ENCODE measurements at regions not wholly inside any gene's neighbourhood (a gene's known extent, or its start where the extent isn't known, plus 50 kb on each side); places are given as distances from the start of the nearest gene placed in this dataset.

- no peak for TF ChIP-seq BCLAF1 (IDR thresholded peaks at IDR 0.05)
- TF ChIP-seq BRCA1 (CRISPR knock-in tag; IDR thresholded peaks at IDR 0.05): no peak
- peak; percentile 15; the same call in 1 of the 2 replicates for TF ChIP-seq HNF4A (CRISPR knock-in tag; IDR thresholded peaks at IDR 0.05)
- TF ChIP-seq GATAD1 (CRISPR knock-in tag; IDR thresholded peaks at IDR 0.05): 0 out of 2 replicates have a peak, but pooled peaks have one; percentile 34
- peak; percentile 88 for TF ChIP-seq ATF2 (CRISPR knock-in tag; IDR thresholded peaks at IDR 0.05)
- no peak for TF ChIP-seq ELF4 (CRISPR knock-in tag; IDR thresholded peaks at IDR 0.05; ENCODE audit: borderline replicate concordance)
- peak; percentile 95 for TF ChIP-seq ZNF644 (CRISPR knock-in tag; IDR thresholded peaks at IDR 0.05; ENCODE audit: low read depth)
- TF ChIP-seq ZNF629 (CRISPR knock-in tag; conservative IDR thresholded peaks at IDR 0.05): no peak
- no peak for TF ChIP-seq ETV6 (CRISPR knock-in tag; conservative IDR thresholded peaks at IDR 0.05)
- peak; percentile 63 for TF ChIP-seq RARA (CRISPR knock-in tag; IDR thresholded peaks at IDR 0.05)
- TF ChIP-seq ATF3 (CRISPR knock-in tag; IDR thresholded peaks at IDR 0.05): peak; percentile 55; the same call in 1 of the 2 replicates
- peak; percentile 70 for TF ChIP-seq THAP11 (CRISPR knock-in tag; IDR thresholded peaks at IDR 0.05)
- TF ChIP-seq IKZF5 (CRISPR knock-in tag; IDR thresholded peaks at IDR 0.05): 0 out of 2 replicates have a peak, but pooled peaks have one; percentile 37
- no peak for TF ChIP-seq NR2F6 (IDR thresholded peaks at IDR 0.05)
- TF ChIP-seq NR2F6 (CRISPR knock-in tag; IDR thresholded peaks at IDR 0.05): peak; percentile 25; the same call in 1 of the 2 replicates
- TF ChIP-seq KAT8 (CRISPR knock-in tag; IDR thresholded peaks at IDR 0.05): peak; percentile 60; the same call in 1 of the 2 replicates
- no peak for TF ChIP-seq SOX13 (IDR thresholded peaks at IDR 0.05)
- peak in 1 of 2 experiments; percentile 74; a peak in 2 of 4 replicates for TF ChIP-seq SOX13 (CRISPR knock-in tag; conservative IDR thresholded peaks at IDR 0.05 in 1 of 2, IDR thresholded peaks at IDR 0.05 in 1 of 2)
- peak in 1 of 2 experiments; percentile 78; a peak in 2 of 4 replicates for TF ChIP-seq KLF16 (CRISPR knock-in tag; IDR thresholded peaks at IDR 0.05)
- TF ChIP-seq SALL1 (CRISPR knock-in tag; IDR thresholded peaks at IDR 0.05): peak; percentile 72
- no peak for TF ChIP-seq ZNF382 (CRISPR knock-in tag; IDR thresholded peaks at IDR 0.05; ENCODE audit: borderline replicate concordance)
- TF ChIP-seq ZNF331 (CRISPR knock-in tag; IDR thresholded peaks at IDR 0.05): peak; percentile 53; the same call in 1 of the 2 replicates
- TF ChIP-seq HNRNPUL1 (IDR thresholded peaks at IDR 0.05; ENCODE audit: low read depth, low read length): no peak
- TF ChIP-seq SYNCRIP (IDR thresholded peaks at IDR 0.05; ENCODE audit: insufficient read depth, low read depth, low read length): no peak
- no peak for TF ChIP-seq RFX5 (IDR thresholded peaks at IDR 0.05; ENCODE audit: low read depth, low read length)
Measured at GRCh38 chr5:143562935-143563334, 159.4 kb upstream of the NR3C1 start (continued).

Measured in HepG2 (cell line).